ENCODE measurements at regions not wholly inside any gene's neighbourhood (a gene's known extent, or its start where the extent isn't known, plus 50 kb on each side); places are given as distances from the start of the nearest gene placed in this dataset.
A peak's percentile ranks its signal among the peaks of the same experiment; 100 is the strongest.
"Not testable (repeated sequence)": the region's sequence is repeated elsewhere in the genome, so short reads cannot be mapped to it uniquely, and the experiment has no call there.

DNA sequence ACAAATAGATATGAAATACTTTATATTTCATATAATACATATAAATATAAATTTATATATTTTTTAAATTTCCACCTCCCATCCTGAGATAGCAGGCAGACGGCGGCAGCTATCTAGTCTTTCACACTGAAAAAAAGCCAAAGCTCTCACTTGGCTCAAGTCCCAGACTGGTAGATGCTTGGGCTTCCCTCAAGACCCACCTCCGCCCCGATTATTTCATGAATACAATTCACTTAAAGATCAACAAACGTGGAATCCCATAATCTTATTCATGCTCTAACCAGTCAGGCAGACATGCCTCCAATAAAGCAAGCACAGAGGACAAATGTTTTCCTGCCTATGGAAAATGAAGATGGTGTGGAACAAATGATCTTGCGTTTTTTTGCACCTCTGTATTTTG, 275.9 kb upstream of the NR2F2 start:
- no peak for DNase-seq (ENCODE audit: unreplicated experiment)
- POLR2A ChIA-PET = interaction anchor here (0.6 kb wide), 1 partner anchor 669 kb away, joined by 3 read pairs; no protein-coding TSS in a partner anchor
- Mint-ChIP-seq H3K36me3 (ENCODE audit: insufficient read depth, unreplicated experiment) (no peaks in the 10 kb centered on the region), H3K4me1 (ENCODE audit: insufficient read depth, unreplicated experiment) (no peaks in the 10 kb centered on the region), H3K27ac (ENCODE audit: low read depth, unreplicated experiment) (no peak overlapping the region), H3K9me3 (ENCODE audit: unreplicated experiment) (no peaks in the 10 kb centered on the region), H3K4me3 (ENCODE audit: unreplicated experiment) (no peak overlapping the region), H3K27me3 (ENCODE audit: insufficient read depth, unreplicated experiment) (no peaks in the 10 kb centered on the region)
- TF ChIP-seq, protein P1, sequence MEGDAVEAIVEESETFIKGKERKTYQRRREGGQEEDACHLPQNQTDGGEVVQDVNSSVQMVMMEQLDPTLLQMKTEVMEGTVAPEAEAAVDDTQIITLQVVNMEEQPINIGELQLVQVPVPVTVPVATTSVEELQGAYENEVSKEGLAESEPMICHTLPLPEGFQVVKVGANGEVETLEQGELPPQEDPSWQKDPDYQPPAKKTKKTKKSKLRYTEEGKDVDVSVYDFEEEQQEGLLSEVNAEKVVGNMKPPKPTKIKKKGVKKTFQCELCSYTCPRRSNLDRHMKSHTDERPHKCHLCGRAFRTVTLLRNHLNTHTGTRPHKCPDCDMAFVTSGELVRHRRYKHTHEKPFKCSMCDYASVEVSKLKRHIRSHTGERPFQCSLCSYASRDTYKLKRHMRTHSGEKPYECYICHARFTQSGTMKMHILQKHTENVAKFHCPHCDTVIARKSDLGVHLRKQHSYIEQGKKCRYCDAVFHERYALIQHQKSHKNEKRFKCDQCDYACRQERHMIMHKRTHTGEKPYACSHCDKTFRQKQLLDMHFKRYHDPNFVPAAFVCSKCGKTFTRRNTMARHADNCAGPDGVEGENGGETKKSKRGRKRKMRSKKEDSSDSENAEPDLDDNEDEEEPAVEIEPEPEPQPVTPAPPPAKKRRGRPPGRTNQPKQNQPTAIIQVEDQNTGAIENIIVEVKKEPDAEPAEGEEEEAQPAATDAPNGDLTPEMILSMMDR (IDR thresholded peaks at IDR 0.05; ENCODE audit: unreplicated experiment) = no peak
- CTCF ChIA-PET = no interaction called here
- no TSS peak for BruUV-seq (replicated peaks)
- intact Hi-C loops (cut with micrococcal nuclease) = no loop called here

- Mint-ChIP-seq H3K4me3 (ENCODE audit: unreplicated experiment) (no peak overlapping the region), H3K9me3 (ENCODE audit: unreplicated experiment) (no peaks in the 10 kb centered on the region), H3K27ac (ENCODE audit: low read depth, unreplicated experiment) (no peak overlapping the region), H3K4me1 (ENCODE audit: insufficient read depth, unreplicated experiment) (no peaks in the 10 kb centered on the region), H3K36me3 (ENCODE audit: insufficient read depth, unreplicated experiment) (no peaks in the 10 kb centered on the region), H3K27me3 (ENCODE audit: insufficient read depth, unreplicated experiment) (no peaks in the 10 kb centered on the region)
- BruUV-seq (replicated peaks) = no TSS peak
- ChIA-PET CTCF (interaction anchor here (0.6 kb wide), 1 partner anchor 636 kb away, joined by 4 read pairs; no protein-coding TSS in a partner anchor), POLR2A (no interaction called here)
- DNase-seq (ENCODE audit: unreplicated experiment) = no peak
- TF ChIP-seq, protein P1 (IDR thresholded peaks at IDR 0.05; ENCODE audit: unreplicated experiment) = no peak
- intact Hi-C loops (cut with micrococcal nuclease) = no loop called here
Measured at GRCh38 chr15:96058103-96058851, 272.2 kb upstream of the NR2F2 start.

DNA sequence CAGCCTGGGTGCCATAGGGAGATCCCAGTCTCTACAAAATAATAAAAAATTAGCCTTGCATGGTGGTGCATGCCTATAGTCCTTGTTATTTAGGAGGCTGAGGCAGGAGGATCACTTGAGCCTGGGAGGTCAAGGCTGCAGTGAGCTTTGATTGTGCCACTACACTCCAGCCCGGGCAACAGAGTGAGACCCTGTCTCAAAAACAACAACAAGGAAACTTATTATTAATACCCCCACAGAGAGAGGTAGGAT, 271.7 kb upstream of the NR2F2 start:
- DNase-seq (ENCODE audit: unreplicated experiment); CTCF ChIA-PET; intact Hi-C loops (cut with micrococcal nuclease): not testable (repeated sequence)

GRCh38 chr15:96060591-96060990, 269.9 kb upstream of the NR2F2 start:
- H3K4me1 Mint-ChIP-seq (ENCODE audit: insufficient read depth, unreplicated experiment); BruUV-seq (replicated peaks); H3K27ac Mint-ChIP-seq (ENCODE audit: low read depth, unreplicated experiment); POLR2A ChIA-PET; intact Hi-C loops (cut with micrococcal nuclease); H3K36me3 Mint-ChIP-seq (ENCODE audit: insufficient read depth, unreplicated experiment); CTCF ChIA-PET; H3K9me3 Mint-ChIP-seq (ENCODE audit: unreplicated experiment); DNase-seq (ENCODE audit: unreplicated experiment); H3K27me3 Mint-ChIP-seq (ENCODE audit: insufficient read depth, unreplicated experiment); H3K4me3 Mint-ChIP-seq (ENCODE audit: unreplicated experiment): not testable (repeated sequence)

More for the DNA sequence above, 271.7 kb upstream of the NR2F2 start:
- POLR2A ChIA-PET; H3K27ac Mint-ChIP-seq (ENCODE audit: low read depth, unreplicated experiment); H3K4me1 Mint-ChIP-seq (ENCODE audit: insufficient read depth, unreplicated experiment); H3K9me3 Mint-ChIP-seq (ENCODE audit: unreplicated experiment); H3K27me3 Mint-ChIP-seq (ENCODE audit: insufficient read depth, unreplicated experiment); H3K4me3 Mint-ChIP-seq (ENCODE audit: unreplicated experiment); H3K36me3 Mint-ChIP-seq (ENCODE audit: insufficient read depth, unreplicated experiment); BruUV-seq (replicated peaks): not testable (repeated sequence)

DNA sequence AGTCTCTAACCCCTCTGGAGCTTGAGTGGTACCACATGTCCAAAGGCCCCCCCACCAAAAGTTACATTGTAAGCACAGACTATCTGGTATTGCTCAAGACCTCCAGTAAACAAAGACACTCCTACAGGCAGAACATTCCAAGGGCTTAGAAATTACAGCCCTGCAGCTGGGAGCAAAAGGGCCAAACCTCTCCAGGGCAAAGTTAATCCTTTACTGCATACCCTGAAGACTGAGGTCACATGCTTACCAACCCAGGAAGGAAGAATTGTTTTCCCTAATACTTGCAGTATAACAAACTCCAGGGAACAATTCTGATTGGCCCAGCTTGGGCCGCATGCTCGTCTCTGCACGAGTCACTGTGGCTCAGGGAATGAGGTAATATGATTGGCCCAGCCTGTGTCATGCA, 266.1 kb upstream of the NR2F2 start:
- no peaks in the 10 kb centered on the region for H3K4me1 Mint-ChIP-seq (ENCODE audit: insufficient read depth, unreplicated experiment)
- H3K27me3 Mint-ChIP-seq (ENCODE audit: insufficient read depth, unreplicated experiment) = no peaks in the 10 kb centered on the region
- POLR2A ChIA-PET = no interaction called here

More for the DNA sequence above, 266.1 kb upstream of the NR2F2 start:
- no TSS peak for BruUV-seq (replicated peaks)
- intact Hi-C loops (cut with micrococcal nuclease) = no loop called here
- H3K27ac Mint-ChIP-seq (ENCODE audit: low read depth, unreplicated experiment) = no peak overlapping the region
- DNase-seq (ENCODE audit: unreplicated experiment) = peak; percentile 12
- CTCF ChIA-PET = interaction anchor here (1.1 kb wide), 1 partner anchor 278 kb away, joined by 3 read pairs; no protein-coding TSS in a partner anchor
- no peaks in the 10 kb centered on the region for H3K36me3 Mint-ChIP-seq (ENCODE audit: insufficient read depth, unreplicated experiment)
- H3K9me3 Mint-ChIP-seq (ENCODE audit: unreplicated experiment) = no peaks in the 10 kb centered on the region
- TF ChIP-seq, protein P1 (IDR thresholded peaks at IDR 0.05; ENCODE audit: unreplicated experiment) = no peak
- H3K4me3 Mint-ChIP-seq (ENCODE audit: unreplicated experiment) = no peak overlapping the region

Measured in MCF 10A (cell line).